NCI-H2107 (cell line): ENCODE measurements at regions not wholly inside any gene's neighbourhood (a gene's known extent, or its start where the extent isn't known, plus 50 kb on each side); places are given as distances from the start of the nearest gene placed in this dataset.

Source experiments
- DNase-seq: peaks from one replicate; lab custom pipeline; 2025; lab: John Stamatoyannopoulos, UW

- DNase-seq: no peak
Observed at GRCh38 chr13:103188713-103189326, 122.6 kb upstream of the SLC10A2 start.

DNA sequence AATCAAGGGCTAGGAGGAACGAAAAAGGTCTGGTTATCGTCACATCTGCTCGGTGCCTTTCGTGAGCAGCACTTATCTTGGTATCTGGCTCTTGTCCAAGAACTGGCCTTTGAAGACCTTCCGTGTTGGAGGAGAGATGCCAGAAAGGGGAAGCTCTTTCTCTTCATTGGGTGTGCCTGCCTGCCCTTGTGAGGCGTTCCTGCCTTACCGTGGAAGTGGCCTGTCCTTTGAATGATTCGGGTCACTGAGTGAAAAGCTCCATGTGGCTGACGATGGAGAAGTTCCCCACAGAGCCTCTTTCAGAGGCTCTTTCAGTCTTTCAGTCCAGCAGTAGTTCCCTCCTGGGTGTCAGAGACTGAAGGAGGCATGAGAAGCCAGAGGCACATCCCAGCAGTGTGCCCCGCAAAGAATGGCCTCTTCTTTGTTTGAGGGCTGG lies 121.5 kb upstream of the SLC10A2 start:
- no peak for DNase-seq

DNA sequence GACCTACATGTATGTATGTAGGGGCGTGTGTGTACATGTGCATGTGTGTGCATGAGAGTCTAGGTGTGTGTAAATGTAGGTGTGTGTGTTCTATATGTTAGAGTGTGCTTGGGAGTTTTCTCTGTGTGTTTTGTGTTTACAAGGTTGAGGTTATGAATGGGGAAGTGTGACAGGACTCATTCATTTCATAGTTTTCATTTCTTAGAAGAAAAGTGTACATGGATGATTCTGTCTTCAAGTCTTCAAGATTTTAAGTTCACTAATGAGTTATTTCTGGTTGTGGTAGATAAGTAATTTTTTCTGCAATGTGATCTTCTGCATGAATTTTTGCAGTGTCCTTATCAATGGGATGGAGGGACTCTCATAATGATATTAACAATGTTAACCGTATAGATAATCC lies 118.2 kb upstream of the SLC10A2 start:
- no peak for DNase-seq

GRCh38 chr13:103178986-103179943 lies 113.0 kb upstream of the SLC10A2 start:
- no peak for DNase-seq

DNA sequence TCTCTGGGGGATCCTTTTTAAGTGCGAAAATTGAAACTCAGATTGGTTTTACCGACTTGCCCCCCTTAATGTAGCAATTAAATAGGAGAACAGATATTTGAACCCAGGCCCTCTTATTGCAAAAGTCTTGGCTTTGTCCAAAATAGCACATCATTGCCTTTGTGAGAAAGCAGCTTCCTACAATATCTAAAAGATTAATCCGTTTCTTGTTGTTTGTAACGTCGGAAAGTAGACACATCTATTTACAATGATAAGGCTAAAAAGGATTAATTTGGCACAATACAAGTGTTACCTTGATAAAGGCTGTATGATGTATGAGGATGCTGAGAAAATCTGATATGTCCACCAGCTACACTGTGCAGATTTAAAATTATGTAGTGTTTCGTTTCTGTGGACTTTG lies 108.7 kb upstream of the SLC10A2 start:
- no peak for DNase-seq

- DNase-seq: no peak
Observed at GRCh38 chr13:103168901-103169508, 102.8 kb upstream of the SLC10A2 start.

- no peak for DNase-seq
Observed at GRCh38 chr13:103164251-103164650, 98.0 kb upstream of the SLC10A2 start.

DNA sequence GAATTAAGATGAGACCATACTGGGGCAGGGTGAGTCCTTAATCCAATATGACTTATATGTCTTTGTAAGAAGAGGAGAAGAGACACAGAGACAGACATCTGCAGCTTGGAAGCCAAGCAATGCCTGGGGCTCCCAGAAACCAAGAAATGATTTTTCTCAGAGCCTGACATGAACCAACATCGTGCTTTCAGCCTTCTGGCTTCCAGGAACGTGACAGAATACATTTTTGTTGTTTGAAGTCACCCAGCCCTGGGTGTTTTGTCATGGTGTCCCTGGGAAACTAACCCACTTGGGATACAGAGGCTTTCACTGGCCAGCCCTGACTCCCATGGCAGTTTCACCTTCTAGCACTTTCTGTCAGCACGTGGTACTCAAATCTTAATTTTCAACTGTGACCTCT lies 95.3 kb upstream of the SLC10A2 start:
- no peak for DNase-seq

DNA sequence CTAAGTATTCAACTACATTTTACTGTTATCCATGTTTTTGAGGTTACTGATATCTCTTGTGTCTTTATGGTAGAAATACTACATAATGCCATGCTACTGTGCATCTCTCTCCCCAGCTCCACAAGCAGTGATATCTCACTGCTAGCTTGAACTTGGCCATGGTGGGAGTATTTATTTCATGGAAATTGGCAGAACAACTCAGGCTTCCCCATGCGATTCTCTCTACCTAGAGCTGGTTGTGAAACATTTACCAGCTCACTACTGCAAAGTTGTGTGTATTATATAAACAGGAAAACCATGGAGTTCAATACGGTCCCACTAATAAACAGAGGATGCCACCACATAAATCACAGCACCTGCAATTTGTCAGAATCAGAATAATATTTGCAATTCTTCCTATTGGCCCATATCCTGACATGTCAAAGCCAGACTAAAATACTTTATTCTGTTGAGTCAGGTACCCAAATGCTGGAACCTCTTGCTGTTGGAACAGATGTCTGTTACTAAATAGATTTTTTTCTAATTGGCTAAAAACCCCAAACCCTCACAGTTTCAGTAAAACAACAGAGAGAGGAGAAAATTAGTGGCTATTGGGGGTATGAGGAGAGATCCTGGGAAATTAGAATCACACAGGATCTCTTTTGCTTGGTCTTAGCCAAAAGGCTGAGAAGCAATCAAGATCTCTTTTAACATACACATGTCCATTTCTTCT lies 91.4 kb upstream of the SLC10A2 start:
- no peak for DNase-seq

DNA sequence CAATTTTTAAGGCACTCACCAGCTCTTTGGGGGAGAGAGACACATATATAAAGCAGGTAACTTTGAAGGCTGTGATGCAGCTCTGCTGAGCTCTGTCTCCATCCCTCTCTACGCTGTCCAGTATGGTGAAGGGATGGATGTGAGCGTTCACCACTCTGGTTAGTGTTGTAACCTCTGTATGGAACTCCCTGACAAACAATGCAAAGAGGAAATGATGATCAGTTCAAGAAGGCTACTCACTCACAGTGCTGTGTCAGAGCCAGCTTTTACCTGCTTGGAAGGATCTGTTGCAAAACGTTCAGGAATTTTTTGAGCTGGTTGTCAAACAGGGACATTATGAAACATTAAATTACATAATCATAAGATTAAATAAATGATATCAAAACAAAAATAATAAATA lies 90.8 kb upstream of the SLC10A2 start:
- no peak for DNase-seq

GRCh38 chr13:103156346-103156998 lies 90.3 kb upstream of the SLC10A2 start:
- DNase-seq: no peak

GRCh38 chr13:103153466-103153865 lies 87.2 kb upstream of the SLC10A2 start:
- DNase-seq: no peak

GRCh38 chr13:103147961-103148360 lies 81.7 kb upstream of the SLC10A2 start:
- DNase-seq: no peak

DNA sequence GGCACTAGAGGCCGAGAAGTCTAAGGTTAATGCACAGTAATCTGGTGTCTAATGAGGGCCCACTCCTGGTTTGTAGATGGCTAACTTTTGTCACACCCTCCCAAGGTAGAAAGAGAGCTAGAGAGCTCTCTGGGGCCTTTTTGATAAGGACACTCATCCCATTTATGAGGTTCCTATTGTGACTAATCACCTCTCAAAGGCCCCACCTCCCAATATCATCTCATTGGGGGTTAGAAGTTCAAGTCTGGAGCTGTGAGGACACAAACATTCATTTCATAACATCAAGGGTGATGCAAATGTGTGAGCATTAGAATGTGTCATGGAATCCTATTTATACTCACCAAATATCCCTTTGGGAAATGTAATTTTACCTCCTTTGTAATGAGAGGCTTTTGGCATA lies 79.2 kb upstream of the SLC10A2 start:
- DNase-seq: no peak

- DNase-seq: no peak
Observed at GRCh38 chr13:103143432-103143831, 77.2 kb upstream of the SLC10A2 start.

DNA sequence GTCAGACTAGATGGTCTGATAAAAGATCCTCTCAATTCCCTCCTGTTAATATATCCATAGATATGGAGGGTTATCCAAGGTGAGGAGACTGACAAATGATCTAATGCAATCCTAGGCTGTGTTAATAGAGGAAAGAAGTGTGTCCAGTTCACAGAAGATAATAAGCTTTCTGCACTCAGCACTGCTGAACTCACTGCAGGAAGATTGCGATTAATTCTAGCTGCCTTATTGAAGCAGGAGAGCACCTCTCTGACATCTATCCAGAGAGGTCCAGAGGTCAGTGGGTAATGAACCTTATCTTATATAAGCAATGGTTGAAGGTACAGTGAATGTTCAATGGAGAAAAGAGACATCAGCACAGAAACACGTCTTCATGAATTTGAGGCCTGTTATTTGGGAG lies 75.9 kb upstream of the SLC10A2 start:
- DNase-seq: no peak

DNA sequence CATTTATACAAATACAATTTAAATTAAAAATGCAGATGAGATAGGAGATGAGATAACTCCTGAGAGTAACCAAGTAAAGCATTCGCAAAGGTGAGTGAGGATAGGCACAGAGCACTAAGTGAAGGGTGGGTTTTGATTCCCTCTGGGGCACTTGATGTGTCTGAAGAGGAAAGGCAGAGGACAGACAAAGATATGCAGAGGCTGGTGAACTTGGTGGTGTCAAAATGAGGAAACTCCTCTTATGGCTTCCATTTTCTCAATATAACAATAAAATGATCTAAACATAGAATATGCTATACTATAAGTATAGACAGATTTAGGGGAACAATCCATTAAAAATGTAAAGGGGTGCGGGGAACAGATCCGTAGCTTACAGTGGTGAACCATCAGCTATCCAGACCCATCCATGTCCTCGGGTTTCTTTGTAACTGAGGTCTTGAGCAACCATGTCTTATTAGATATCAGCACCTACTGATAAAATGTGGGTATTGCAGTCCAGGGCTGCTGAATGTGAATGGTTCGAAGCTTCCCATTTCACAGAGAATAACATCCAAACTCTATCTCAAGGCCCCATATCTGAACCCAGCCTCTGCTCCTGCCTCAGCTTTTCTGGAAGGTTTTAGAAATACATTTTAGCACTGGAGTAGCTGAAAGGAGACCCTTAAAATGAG lies 73.9 kb upstream of the SLC10A2 start:
- DNase-seq: no peak

DNA sequence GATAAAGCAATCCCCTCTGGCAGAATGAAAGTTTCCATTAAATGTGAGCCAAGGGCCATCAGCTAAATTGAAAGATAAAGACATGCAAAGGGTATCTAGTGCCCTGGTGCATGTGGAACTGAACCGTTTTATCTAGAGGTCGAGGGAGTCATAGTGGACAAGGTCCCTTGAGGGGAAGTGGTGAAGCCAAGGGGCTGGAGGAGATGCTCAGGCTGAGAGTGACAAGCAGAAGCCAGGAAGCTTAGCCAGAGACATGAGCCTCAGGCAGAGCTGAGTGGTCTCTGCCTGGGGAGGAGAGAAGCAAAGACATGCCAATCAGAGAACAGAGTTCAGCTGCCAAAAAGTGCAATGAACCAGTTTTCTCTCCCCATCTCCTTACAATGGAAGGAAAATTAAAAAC lies 68.1 kb upstream of the SLC10A2 start:
- no peak for DNase-seq

DNA sequence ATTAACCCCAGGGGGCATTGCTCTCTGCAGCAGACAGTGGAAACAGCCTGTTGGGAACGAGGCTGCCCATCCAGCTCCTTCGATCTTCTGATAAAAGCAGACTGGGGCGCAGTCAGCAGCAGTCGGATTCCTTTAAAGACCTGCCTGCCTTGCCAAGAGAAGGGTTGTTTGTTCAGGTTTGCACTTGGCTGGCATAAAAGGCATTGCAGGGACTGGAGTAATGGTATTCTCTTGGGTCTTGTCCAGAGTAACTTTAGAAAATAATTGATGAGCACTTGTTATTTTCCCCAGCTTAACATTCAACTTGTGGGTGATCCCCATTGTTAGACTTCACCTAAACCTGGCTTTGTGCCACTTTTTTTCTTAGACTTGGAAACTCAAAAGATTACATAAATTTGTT lies 67.3 kb upstream of the SLC10A2 start:
- no peak for DNase-seq

DNA sequence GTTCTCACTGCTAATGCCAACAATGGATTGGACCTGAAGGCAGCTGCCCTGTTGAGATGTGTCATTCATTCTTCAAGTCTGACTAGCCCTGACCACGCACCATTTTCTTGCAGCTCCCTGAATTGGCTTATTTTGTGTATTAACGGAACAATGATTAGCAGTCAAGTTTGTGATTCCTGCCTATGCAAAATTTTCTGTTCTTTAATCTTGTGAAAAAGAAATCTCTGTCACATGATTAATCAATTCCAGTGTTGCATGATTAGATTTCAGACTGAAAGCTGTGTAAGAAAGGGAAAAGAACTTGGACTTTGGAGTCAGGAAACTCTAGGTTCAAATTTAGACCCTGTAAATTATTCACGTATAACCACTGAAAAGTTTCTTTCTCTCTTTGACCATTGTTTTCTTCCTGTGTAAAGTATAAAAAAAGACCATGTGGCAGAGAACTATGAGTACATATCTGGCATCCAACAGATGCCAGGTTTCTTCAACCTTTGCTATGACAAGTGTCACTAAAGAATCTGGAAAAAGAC lies 64.5 kb upstream of the SLC10A2 start:
- no peak for DNase-seq

DNA sequence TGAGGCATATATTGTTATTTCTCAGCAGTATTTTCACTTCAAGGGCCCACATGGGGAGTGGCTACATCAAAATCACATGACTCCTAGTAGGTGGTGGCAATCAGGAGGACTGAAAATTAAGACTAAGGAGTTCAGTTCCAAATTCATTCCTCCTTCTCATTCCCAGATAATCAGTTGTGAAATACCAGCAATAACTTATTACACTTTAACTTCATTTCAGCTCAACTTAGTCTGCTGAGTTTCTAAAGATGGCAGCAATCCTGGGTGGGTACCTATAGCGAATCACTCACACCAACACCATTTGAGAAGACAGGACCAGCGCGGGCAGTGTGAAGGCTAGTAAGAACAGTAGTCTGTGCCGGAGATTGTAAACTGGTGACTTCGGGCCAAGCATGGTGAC lies 63.9 kb upstream of the SLC10A2 start:
- DNase-seq: no peak
